A549 (cell line): ENCODE measurements at regions not wholly inside any gene's neighbourhood (a gene's known extent, or its start where the extent isn't known, plus 50 kb on each side); places are given as distances from the start of the nearest gene placed in this dataset.

ENCODE experiments used
- ATAC-seq, 2 experiments: fragments of 200-7000 bp in 1 of 2; fragments of >200 bp in 1 of 2; cut with Nextera tagmentation in 1 of 2; cut with Tn5 transposase in 1 of 2; 3 replicates each; pipeline versions ENCODE4 v1.8.0 to v1.9.1; 2018 to 2020; ENCODE audit warnings: mild to moderate bottlenecking in 1 of 2, moderate library complexity in 1 of 2
- CTCF ChIA-PET: fragments of 300-600 bp; sonication (Branson Sonifier 250); formaldehyde crosslinking; extraction: SDS; loops from one replicate; lab custom pipeline; 2021; ENCODE audit warnings: antibody characterized with exemption, inconsistent platforms; lab: Yijun Ruan, JAX
- POLR2A ChIA-PET: fragments of 350-600 bp; formaldehyde crosslinking; extraction: SDS; loops from one replicate; lab custom pipeline; 2021; ENCODE audit warnings: antibody characterized with exemption, inconsistent platforms; lab: Yijun Ruan, JAX
- DNase-seq, 2 experiments: peaks; one replicate each; pipeline versions ENCODE4 v3.0.0 to v3.0.0-alpha.2; 2011 to 2016; ENCODE audit warnings: low read depth in 1 of 2, low spot score in 1 of 2
- FAIRE-seq: peaks from 2 replicates; lab custom pipeline; 2011; peaks lifted over from hg19 to GRCh38; lab: Jason Lieb, UNC
- H3K27ac ChIP-seq, 2 experiments: fragments of >200 bp; sonication (Bioruptor Twin); formaldehyde crosslinking; 3 replicates each; pipeline ENCODE4 v1.5.1; 2016 to 2017
- H3K4me1 ChIP-seq: fragments of >200 bp; sonication (Bioruptor Twin); formaldehyde crosslinking; 3 replicates; pipeline ENCODE4 v1.6.1; 2016
- H3K4me2 ChIP-seq: fragments of >200 bp; sonication (Bioruptor Twin); formaldehyde crosslinking; 3 replicates; pipeline ENCODE4 v1.6.1; 2016
- H3K4me3 ChIP-seq: fragments of >200 bp; sonication (Bioruptor Twin); formaldehyde crosslinking; 3 replicates; pipeline ENCODE4 v1.5.1; 2016
- H3K9me3 ChIP-seq: fragments of >200 bp; sonication (Bioruptor Twin); formaldehyde crosslinking; 3 replicates; pipeline ENCODE4 v1.6.1; 2016
- BHLHE40 ChIP-seq: IDR thresholded peaks from 2 replicates; pipeline ENCODE4 v1.6.1; 2012; ENCODE audit warnings: low read depth, low read length, inconsistent platforms
- CBX2 ChIP-seq: fragments of 200-600 bp; sonication (generic); IDR thresholded peaks from 2 replicates; pipeline ENCODE4 v1.6.1; 2016; ENCODE audit warnings: low read depth, mild to moderate bottlenecking, borderline replicate concordance
- CHD2 ChIP-seq: fragments of 150-350 bp; IDR thresholded peaks from 2 replicates; pipeline ENCODE4 v1.6.1; 2014; ENCODE audit warnings: low read length; ENCODE audit not compliant: partially characterized antibody
- CHD4 ChIP-seq: fragments of 200-600 bp; sonication (generic); IDR thresholded peaks from 2 replicates; pipeline ENCODE4 v1.6.1; 2016; ENCODE audit warnings: antibody characterized with exemption, mild to moderate bottlenecking, borderline replicate concordance
- EHF ChIP-seq: fragments of 250-450 bp; sonication (Bioruptor Pico); IDR thresholded peaks from 2 replicates; pipeline ENCODE4 v1.5.0; 2020; ENCODE audit warnings: mild to moderate bottlenecking
- FOXS1 ChIP-seq: fragments of 250-450 bp; sonication (Bioruptor Pico); IDR thresholded peaks from 2 replicates; pipeline ENCODE4 v1.5.0; 2020; ENCODE audit warnings: mild to moderate bottlenecking, moderate library complexity
- HDAC2 ChIP-seq: fragments of 200-600 bp; sonication (generic); IDR thresholded peaks from 2 replicates; pipeline ENCODE4 v1.6.1; 2016
- HEYL ChIP-seq: fragments of 250-450 bp; sonication (Bioruptor Pico); IDR thresholded peaks from 2 replicates; pipeline ENCODE4 v1.8.0; 2021; ENCODE audit warnings: mild to moderate bottlenecking, moderate library complexity
- HOXA7 ChIP-seq: fragments of 250-450 bp; sonication (Bioruptor Pico); IDR thresholded peaks from 2 replicates; pipeline ENCODE4 v1.5.0; 2020; ENCODE audit warnings: mild to moderate bottlenecking, moderate library complexity
- HOXB13 ChIP-seq: fragments of 250-450 bp; sonication (Bioruptor Pico); IDR thresholded peaks from 2 replicates; pipeline ENCODE4 v1.5.0; 2020; ENCODE audit warnings: low read depth, mild to moderate bottlenecking, moderate library complexity
- HOXB5 ChIP-seq: fragments of 250-450 bp; sonication (Bioruptor Pico); IDR thresholded peaks from 2 replicates; pipeline ENCODE4 v1.5.0; 2020; ENCODE audit warnings: mild to moderate bottlenecking, moderate library complexity
- JUN ChIP-seq, 2 experiments: fragments of >200 bp; sonication (Bioruptor Twin); formaldehyde crosslinking; IDR thresholded peaks; 2 replicates in 1 of 2; 3 replicates in 1 of 2; pipeline ENCODE4 v1.6.1; 2016 to 2017
- JUNB ChIP-seq: fragments of >200 bp; sonication (Bioruptor Twin); formaldehyde crosslinking; IDR thresholded peaks from 2 replicates; pipeline ENCODE4 v1.6.1; 2016
- NFE2L2 ChIP-seq: fragments of 150-350 bp; conservative IDR thresholded peaks from 2 replicates; pipeline ENCODE4 v1.6.1; 2014; ENCODE audit warnings: low read length
- NPAS2 ChIP-seq: fragments of 250-450 bp; sonication (Bioruptor Pico); IDR thresholded peaks from 2 replicates; pipeline ENCODE4 v1.8.0; 2022; ENCODE audit warnings: mild to moderate bottlenecking, moderate library complexity, borderline replicate concordance
- NR3C1 ChIP-seq: fragments of >200 bp; sonication (Bioruptor Twin); formaldehyde crosslinking; IDR thresholded peaks from 3 replicates; pipeline ENCODE4 v1.6.1; 2017
- PHF8 ChIP-seq: fragments of 200-600 bp; sonication (generic); IDR thresholded peaks from 2 replicates; pipeline ENCODE4 v1.6.1; 2016; ENCODE audit warnings: low read depth, mild to moderate bottlenecking, antibody characterized with exemption, moderate library complexity, borderline replicate concordance
- POLR2A ChIP-seq: IDR thresholded peaks from 2 replicates; pipeline ENCODE4 v1.6.1; 2012; ENCODE audit warnings: mild to moderate bottlenecking, low read length
- POLR2AphosphoS2 ChIP-seq: conservative IDR thresholded peaks from 2 replicates; pipeline ENCODE4 v1.6.1; 2012; ENCODE audit warnings: low read length, improper control_type of control experiment, inconsistent platforms
- RAD21 ChIP-seq, 2 experiments: fragments of >200 bp in 1 of 2; sonication (Bioruptor Twin) in 1 of 2; formaldehyde crosslinking in 1 of 2; IDR thresholded peaks in 1 of 2; conservative IDR thresholded peaks in 1 of 2; 2 replicates in 1 of 2; 3 replicates in 1 of 2; pipeline ENCODE4 v1.6.1; 2012 to 2018; ENCODE audit warnings: inconsistent platforms in 1 of 2
- RARB ChIP-seq: fragments of 250-450 bp; sonication (Bioruptor Pico); IDR thresholded peaks from 2 replicates; pipeline ENCODE4 v1.8.0; 2021; ENCODE audit warnings: mild to moderate bottlenecking, moderate library complexity
- RFX5 ChIP-seq: fragments of 450-650 bp; IDR thresholded peaks from 2 replicates; pipeline ENCODE4 v1.7.1; 2014; ENCODE audit warnings: antibody characterized with exemption, mild to moderate bottlenecking, moderate library complexity
- RNF2 ChIP-seq: fragments of 200-600 bp; sonication (generic); IDR thresholded peaks from 2 replicates; pipeline ENCODE4 v1.6.1; 2016; ENCODE audit warnings: low read depth, mild to moderate bottlenecking, antibody characterized with exemption, moderate library complexity, borderline replicate concordance
- TP53 ChIP-seq: fragments of 250-450 bp; sonication (Bioruptor Pico); IDR thresholded peaks from 2 replicates; pipeline ENCODE4 v1.5.0; 2021; ENCODE audit warnings: mild to moderate bottlenecking, moderate library complexity
- ZC3H11A ChIP-seq: fragments of 450-650 bp; IDR thresholded peaks from 2 replicates; pipeline ENCODE4 v1.6.1; 2014; ENCODE audit warnings: antibody characterized with exemption, mild to moderate bottlenecking
- WGBS: methylation state at CpG from one replicate; pipeline ENCODE4 v1.1.6; 2017; ENCODE audit errors: missing lambda C conversion rate; 5-methylcytosine and 5-hydroxymethylcytosine counted together
- TF ChIP-seq, protein P1 (sequence below): fragments of >200 bp; sonication (Bioruptor Twin); formaldehyde crosslinking; IDR thresholded peaks from 3 replicates; pipeline ENCODE4 v1.6.1; 2016
- TF ChIP-seq, protein P2 (sequence below): IDR thresholded peaks from 2 replicates; pipeline ENCODE4 v1.6.1; 2012
- TF ChIP-seq, protein P3 (sequence below): fragments of >200 bp; sonication (Bioruptor Twin); formaldehyde crosslinking; IDR thresholded peaks from 2 replicates; pipeline ENCODE4 v1.6.1; 2016
- TF ChIP-seq, protein P4 (sequence below): fragments of 200-600 bp; sonication (generic); IDR thresholded peaks from 2 replicates; pipeline ENCODE4 v1.6.1; 2016; ENCODE audit warnings: antibody characterized with exemption, mild to moderate bottlenecking, moderate library complexity

DNA sequence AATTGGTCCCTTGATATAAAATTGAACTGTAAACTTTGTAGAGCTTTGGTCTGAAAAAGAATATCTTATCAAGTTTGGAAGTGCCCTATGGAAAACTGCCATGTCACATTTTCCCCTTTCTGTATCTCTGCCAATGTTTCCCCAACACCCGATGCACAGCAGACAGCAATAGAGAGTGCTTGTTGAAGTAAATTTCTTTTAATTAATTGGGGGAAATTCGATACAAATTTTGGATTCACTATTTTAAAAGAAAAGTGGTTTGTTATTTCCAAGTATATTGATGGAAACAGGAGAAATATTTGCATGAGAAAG, 208.1 kb downstream of the OGFRL1 start:
- Histone ChIP-seq H3K4me1 (peaks cover 6% of the 10 kb centered on the region; the same call in 2 of the 3 replicates), H3K9me3 (no peaks in the 10 kb centered on the region), H3K4me2 (0 out of 3 replicates have a peak overlapping the region, but pooled peaks have one; percentile 28), H3K4me3 (no peak overlapping the region), H3K27ac (no peak overlapping the region)
- TF ChIP-seq NR3C1 (no peak), NPAS2 (CRISPR knock-in tag) (no peak), HDAC2 (no peak), JUN (IDR thresholded peaks at IDR 0.05) (no peak), CHD4 (no peak), RARB (CRISPR knock-in tag) (no peak), ZC3H11A (no peak), RFX5 (no peak), JUNB (no peak), CHD2 (no peak), RAD21 (conservative IDR thresholded peaks at IDR 0.05 in 1 of 2, IDR thresholded peaks at IDR 0.05 in 1 of 2) (no peak), FOXS1 (CRISPR knock-in tag) (no peak), HOXA7 (CRISPR knock-in tag) (no peak), TP53 (no peak), POLR2A (no peak)
- TF ChIP-seq, protein P1, sequence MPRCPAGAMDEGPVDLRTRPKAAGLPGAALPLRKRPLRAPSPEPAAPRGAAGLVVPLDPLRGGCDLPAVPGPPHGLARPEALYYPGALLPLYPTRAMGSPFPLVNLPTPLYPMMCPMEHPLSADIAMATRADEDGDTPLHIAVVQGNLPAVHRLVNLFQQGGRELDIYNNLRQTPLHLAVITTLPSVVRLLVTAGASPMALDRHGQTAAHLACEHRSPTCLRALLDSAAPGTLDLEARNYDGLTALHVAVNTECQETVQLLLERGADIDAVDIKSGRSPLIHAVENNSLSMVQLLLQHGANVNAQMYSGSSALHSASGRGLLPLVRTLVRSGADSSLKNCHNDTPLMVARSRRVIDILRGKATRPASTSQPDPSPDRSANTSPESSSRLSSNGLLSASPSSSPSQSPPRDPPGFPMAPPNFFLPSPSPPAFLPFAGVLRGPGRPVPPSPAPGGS = no peak
- TF ChIP-seq, protein P2, sequence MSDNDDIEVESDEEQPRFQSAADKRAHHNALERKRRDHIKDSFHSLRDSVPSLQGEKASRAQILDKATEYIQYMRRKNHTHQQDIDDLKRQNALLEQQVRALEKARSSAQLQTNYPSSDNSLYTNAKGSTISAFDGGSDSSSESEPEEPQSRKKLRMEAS = no peak
- 41% methylated on average over 2 of the region's 2 CpGs for WGBS
- no peak for DNase-seq
- ATAC-seq = no peak
- no peak for FAIRE-seq
- CTCF ChIA-PET = no interaction called here
- POLR2A ChIA-PET = no interaction called here

DNA sequence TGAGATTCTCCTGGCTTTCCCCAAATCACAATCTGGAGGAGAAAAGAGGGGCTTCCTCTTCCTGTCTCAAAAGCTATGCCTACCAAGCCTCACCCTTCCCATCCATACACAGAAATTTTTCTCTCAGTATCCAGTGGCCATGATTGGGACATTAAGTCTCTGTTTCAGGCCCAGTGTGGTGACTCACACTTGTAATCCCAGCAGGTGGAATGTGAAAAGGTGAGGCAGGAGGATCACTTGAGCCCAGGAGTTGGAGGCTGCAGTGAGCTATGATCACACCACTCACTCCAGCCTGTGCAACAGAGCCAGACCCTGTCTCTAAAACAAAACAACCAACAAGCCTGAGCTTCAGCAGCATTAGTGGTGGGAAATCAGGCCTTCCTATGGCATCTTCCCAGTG, 210.0 kb downstream of the OGFRL1 start:
- H3K4me2 ChIP-seq = no peak overlapping the region
- CTCF ChIA-PET = interaction anchor here (2.2 kb wide), 1 partner anchor 11 kb away, joined by 9 read pairs; no protein-coding TSS in a partner anchor
- no peak overlapping the region for H3K4me3 ChIP-seq
- no peak for ATAC-seq
- no peak overlapping the region for H3K27ac ChIP-seq
- no peaks in the 10 kb centered on the region for H3K9me3 ChIP-seq
- POLR2A ChIA-PET = no interaction called here
- no peak for DNase-seq
- TF ChIP-seq POLR2AphosphoS2 (no peak), RAD21 (conservative IDR thresholded peaks at IDR 0.05 in 1 of 2, IDR thresholded peaks at IDR 0.05 in 1 of 2) (no peak), ZC3H11A (no peak), PHF8 (no peak), HOXA7 (CRISPR knock-in tag) (no peak), TP53 (no peak), RARB (CRISPR knock-in tag) (no peak), HDAC2 (no peak), CBX2 (no peak)
- TF ChIP-seq, protein P3, sequence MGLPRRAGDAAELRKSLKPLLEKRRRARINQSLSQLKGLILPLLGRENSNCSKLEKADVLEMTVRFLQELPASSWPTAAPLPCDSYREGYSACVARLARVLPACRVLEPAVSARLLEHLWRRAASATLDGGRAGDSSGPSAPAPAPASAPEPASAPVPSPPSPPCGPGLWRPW = no peak
- TF ChIP-seq, protein P1 = no peak
- TF ChIP-seq, all 56 proteins: peak for 0
- peaks cover 9% of the 10 kb centered on the region; the same call in 2 of the 3 replicates for H3K4me1 ChIP-seq
- no peak for FAIRE-seq

DNA sequence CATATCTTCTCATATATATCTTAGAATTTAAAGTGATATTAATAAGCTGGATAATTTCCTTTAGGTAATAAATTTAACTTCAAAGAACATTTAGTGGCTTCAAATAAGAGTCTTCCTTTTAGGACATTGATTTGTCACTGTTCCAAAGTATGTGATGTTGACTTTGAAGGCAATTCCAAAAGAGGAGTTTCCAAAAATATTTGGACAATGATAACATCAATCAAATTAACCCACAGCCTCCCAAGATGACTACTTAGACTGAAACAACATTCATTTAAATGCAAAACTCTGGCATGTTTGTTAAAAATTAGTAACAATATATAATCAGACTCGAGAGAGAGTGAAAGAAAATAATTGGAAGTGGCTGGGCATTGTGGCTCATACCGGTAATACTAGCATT, 211.1 kb downstream of the OGFRL1 start:
- POLR2A ChIA-PET = no interaction called here
- ATAC-seq = no peak
- Histone ChIP-seq H3K9me3 (no peaks in the 10 kb centered on the region), H3K4me3 (no peak overlapping the region), H3K4me2 (no peak overlapping the region), H3K4me1 (peaks cover 9% of the 10 kb centered on the region; the same call in 2 of the 3 replicates), H3K27ac (no peak overlapping the region)
- DNase-seq = no peak
- WGBS = 57% methylated on average over 2 of the region's 2 CpGs
- no peak for FAIRE-seq
- CTCF ChIA-PET = interaction anchor here (1.5 to 2.2 kb wide), 2 partner anchors 10 to 117 kb away, joined by 3 to 9 read pairs; no protein-coding TSS in a partner anchor
- TF ChIP-seq, protein P4, sequence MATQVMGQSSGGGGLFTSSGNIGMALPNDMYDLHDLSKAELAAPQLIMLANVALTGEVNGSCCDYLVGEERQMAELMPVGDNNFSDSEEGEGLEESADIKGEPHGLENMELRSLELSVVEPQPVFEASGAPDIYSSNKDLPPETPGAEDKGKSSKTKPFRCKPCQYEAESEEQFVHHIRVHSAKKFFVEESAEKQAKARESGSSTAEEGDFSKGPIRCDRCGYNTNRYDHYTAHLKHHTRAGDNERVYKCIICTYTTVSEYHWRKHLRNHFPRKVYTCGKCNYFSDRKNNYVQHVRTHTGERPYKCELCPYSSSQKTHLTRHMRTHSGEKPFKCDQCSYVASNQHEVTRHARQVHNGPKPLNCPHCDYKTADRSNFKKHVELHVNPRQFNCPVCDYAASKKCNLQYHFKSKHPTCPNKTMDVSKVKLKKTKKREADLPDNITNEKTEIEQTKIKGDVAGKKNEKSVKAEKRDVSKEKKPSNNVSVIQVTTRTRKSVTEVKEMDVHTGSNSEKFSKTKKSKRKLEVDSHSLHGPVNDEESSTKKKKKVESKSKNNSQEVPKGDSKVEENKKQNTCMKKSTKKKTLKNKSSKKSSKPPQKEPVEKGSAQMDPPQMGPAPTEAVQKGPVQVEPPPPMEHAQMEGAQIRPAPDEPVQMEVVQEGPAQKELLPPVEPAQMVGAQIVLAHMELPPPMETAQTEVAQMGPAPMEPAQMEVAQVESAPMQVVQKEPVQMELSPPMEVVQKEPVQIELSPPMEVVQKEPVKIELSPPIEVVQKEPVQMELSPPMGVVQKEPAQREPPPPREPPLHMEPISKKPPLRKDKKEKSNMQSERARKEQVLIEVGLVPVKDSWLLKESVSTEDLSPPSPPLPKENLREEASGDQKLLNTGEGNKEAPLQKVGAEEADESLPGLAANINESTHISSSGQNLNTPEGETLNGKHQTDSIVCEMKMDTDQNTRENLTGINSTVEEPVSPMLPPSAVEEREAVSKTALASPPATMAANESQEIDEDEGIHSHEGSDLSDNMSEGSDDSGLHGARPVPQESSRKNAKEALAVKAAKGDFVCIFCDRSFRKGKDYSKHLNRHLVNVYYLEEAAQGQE = no peak
- TF ChIP-seq BHLHE40 (no peak), EHF (no peak), HDAC2 (no peak), HOXA7 (CRISPR knock-in tag) (no peak), HEYL (CRISPR knock-in tag) (no peak), NFE2L2 (no peak), RNF2 (no peak), FOXS1 (CRISPR knock-in tag) (no peak), CBX2 (no peak), CHD2 (no peak), HOXB5 (no peak), HOXB13 (CRISPR knock-in tag) (no peak)
